ENCODE measurements at regions not wholly inside any gene's neighbourhood (a gene's known extent, or its start where the extent isn't known, plus 50 kb on each side); places are given as distances from the start of the nearest gene placed in this dataset.

DNA sequence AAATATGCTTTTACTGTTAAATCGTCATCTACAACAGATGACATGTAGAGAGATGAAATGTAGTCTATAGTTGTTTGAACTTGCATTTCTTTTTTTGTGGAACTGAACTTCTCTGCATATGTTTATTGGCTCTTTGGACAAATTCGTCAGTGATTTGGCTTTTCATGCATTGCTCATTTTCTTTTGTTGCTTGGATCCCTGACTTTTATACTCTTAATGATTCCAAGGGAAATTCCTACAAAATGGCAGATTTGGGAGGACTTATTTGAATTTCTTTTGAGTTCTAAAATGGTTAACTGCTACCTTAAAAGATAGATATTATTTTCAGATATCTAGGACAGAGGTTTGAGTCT is 65.4 kb downstream of the UTRN start:
- TF ChIP-seq NFYB (CRISPR knock-in tag; conservative IDR thresholded peaks at IDR 0.05; ENCODE audit: low read depth) (no peak), NR3C1 (CRISPR knock-in tag; conservative IDR thresholded peaks at IDR 0.05; ENCODE audit: low read depth) (no peak), FOXK1 (CRISPR knock-in tag; IDR thresholded peaks at IDR 0.05) (no peak), RELA (CRISPR knock-in tag; IDR thresholded peaks at IDR 0.05; ENCODE audit: borderline replicate concordance) (no peak), ESRRA (CRISPR knock-in tag; IDR thresholded peaks at IDR 0.05; ENCODE audit: borderline replicate concordance) (no peak), CREB1 (CRISPR knock-in tag; IDR thresholded peaks at IDR 0.05) (no peak), TEAD4 (CRISPR knock-in tag; IDR thresholded peaks at IDR 0.05) (no peak), NR2C2 (CRISPR knock-in tag; IDR thresholded peaks at IDR 0.05) (no peak), RORB (CRISPR knock-in tag; IDR thresholded peaks at IDR 0.05) (no peak), SP1 (CRISPR knock-in tag; conservative IDR thresholded peaks at IDR 0.05) (no peak), ZNF512 (CRISPR knock-in tag; IDR thresholded peaks at IDR 0.05; ENCODE audit: borderline replicate concordance) (no peak)
- TF ChIP-seq, protein P1, sequence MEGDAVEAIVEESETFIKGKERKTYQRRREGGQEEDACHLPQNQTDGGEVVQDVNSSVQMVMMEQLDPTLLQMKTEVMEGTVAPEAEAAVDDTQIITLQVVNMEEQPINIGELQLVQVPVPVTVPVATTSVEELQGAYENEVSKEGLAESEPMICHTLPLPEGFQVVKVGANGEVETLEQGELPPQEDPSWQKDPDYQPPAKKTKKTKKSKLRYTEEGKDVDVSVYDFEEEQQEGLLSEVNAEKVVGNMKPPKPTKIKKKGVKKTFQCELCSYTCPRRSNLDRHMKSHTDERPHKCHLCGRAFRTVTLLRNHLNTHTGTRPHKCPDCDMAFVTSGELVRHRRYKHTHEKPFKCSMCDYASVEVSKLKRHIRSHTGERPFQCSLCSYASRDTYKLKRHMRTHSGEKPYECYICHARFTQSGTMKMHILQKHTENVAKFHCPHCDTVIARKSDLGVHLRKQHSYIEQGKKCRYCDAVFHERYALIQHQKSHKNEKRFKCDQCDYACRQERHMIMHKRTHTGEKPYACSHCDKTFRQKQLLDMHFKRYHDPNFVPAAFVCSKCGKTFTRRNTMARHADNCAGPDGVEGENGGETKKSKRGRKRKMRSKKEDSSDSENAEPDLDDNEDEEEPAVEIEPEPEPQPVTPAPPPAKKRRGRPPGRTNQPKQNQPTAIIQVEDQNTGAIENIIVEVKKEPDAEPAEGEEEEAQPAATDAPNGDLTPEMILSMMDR (IDR thresholded peaks at IDR 0.05) = no peak

Data from WTC11 (cell line).